ENCODE measurements at regions not wholly inside any gene's neighbourhood (a gene's known extent, or its start where the extent isn't known, plus 50 kb on each side); places are given as distances from the start of the nearest gene placed in this dataset.

DNA sequence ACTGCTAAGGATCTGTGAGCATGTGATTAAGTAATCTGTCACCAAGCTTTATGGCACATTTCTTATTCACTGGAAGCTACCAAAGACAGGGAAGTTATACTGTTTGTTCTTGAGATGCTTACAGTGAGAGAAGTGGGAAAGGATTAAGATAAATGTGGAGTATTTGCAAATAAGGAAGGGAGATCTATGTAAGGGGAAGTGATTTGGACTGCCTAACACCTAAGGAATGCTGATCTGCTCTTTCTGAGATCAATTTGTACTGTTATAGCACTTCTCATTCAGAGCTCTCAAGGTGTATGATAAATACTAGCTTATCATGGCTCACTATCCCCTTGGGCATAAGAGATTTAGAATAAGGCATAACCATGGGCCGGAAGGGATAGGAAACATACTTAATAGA is 80.0 kb upstream of the NTRK2 start:
- DNase-seq (ENCODE audit: low read depth): no peak

GRCh38 chr9:84590706-84591105 is 78.8 kb upstream of the NTRK2 start:
- no peak for DNase-seq (ENCODE audit: low read depth)

GRCh38 chr9:84592918-84593317 is 76.6 kb upstream of the NTRK2 start:
- DNase-seq (ENCODE audit: low read depth): no peak

GRCh38 chr9:84593352-84593751 is 76.2 kb upstream of the NTRK2 start:
- no peak for DNase-seq (ENCODE audit: low read depth)

DNA sequence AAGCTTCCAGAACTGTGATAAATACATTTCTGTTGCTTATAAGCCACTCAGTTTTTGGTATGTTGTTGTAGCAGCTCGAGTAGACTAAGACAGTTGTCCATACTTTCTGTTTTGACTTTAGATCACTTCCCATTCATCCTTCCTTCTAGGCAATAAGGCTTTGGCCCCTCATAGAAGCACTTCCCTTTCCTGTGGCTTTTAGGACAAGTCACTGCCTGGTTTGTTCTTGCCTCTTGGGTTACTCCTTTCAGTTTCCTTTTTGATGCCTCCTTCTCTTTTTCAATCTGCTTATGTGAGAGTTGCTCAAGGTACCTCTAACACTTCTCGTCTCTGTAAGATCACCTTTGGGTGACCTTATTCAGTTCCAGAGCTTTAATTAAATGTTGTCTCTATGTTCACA is 72.4 kb upstream of the NTRK2 start:
- DNase-seq (ENCODE audit: low read depth): no peak

DNA sequence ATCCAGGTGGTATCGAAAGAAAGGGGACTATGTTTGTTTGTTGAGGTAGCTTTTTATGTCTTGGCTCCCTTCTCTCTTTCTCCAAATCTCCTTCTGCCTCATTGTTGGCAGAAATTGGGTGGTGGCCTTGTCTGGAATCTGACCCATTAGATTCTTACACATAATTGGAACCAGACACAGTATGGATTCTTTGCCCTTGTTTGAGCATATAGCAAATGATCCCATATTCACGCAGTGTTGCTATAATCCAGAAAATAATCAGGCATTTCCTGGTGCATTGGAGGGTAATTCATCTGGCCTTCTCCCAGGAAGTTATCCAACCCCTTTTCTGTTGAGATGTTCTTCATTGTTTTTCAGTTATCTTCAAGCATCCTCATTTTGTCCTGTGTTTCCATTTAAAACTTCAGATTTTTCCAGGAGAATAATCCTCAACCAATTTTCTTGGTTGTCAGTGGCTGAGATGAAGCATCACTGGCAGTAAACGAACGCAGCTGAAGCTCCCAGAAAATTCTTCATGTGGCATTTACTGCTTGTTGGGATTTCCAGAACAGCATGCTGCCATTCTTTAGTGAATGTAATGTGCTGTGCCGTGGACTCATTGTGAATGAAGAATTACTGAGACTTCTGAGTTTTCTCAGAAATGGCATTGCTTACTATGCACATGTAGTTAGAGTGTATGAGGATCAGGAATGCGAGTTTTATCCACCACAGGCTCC is 70.5 kb upstream of the NTRK2 start:
- DNase-seq (ENCODE audit: low read depth): no peak

- DNase-seq (ENCODE audit: low read depth): no peak
Observed at GRCh38 chr9:84600739-84601138, 68.8 kb upstream of the NTRK2 start.

DNA sequence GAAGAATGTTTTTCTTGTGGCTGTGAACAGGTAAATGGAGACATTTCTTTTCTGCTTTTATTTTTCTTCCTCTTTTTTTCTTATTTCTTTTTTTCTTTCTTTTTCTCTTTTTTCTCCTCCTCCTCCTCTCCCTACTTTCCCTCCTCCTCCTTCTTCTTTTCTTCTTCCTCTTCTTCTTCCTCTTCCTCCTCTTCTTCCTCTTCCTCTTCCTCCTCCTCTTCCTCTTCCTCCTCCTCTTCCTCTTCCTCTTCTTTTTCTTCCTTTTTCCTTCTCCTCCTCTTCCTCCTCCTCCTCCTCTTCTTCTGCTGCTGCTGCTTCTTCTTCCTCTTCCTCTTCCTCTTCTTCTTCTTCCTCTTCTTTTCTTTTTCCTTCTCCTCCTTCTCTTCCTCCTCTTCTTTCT is 65.3 kb upstream of the NTRK2 start:
- no peak for DNase-seq (ENCODE audit: low read depth)

GRCh38 chr9:84609779-84610178 is 59.8 kb upstream of the NTRK2 start:
- DNase-seq (ENCODE audit: low read depth): no peak

DNA sequence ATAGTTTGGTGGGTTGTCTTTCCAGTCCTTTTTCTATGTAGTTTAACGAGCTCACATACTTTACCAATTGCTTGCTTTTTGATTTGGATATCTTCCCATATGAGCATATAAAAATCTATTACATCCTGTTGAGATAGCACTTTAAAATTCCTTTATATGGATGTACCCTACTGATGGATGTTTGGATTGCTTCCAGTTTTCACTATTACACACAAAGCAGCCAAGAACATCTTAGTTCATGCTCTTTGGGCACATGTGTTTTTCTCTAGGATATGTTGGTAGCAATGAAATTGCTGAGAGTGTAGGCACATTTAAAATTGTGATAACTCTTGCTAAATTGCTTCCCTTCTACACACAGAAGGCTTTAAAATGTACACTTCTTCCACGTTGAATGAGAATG is 56.1 kb upstream of the NTRK2 start:
- DNase-seq (ENCODE audit: low read depth): no peak

DNA sequence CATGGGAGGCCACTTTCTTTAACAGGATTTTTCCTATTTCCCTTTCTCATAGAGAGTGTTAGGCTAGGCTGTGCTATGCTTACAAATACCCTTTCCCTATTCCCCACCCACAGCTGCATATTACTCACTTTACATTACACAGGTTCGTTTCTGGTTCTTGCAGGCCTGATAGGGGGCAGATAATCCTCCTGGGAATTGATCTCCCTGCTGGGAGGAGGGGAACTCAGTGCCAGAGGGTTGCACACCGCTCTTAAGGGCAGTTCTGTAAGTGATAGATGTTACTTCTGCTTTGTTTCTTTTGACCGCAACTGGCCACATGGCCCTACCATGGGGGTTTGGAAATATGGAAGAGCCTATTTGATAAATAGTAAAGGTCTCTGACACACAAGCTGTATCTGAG is 54.0 kb upstream of the NTRK2 start:
- DNase-seq (ENCODE audit: low read depth): no peak

DNA sequence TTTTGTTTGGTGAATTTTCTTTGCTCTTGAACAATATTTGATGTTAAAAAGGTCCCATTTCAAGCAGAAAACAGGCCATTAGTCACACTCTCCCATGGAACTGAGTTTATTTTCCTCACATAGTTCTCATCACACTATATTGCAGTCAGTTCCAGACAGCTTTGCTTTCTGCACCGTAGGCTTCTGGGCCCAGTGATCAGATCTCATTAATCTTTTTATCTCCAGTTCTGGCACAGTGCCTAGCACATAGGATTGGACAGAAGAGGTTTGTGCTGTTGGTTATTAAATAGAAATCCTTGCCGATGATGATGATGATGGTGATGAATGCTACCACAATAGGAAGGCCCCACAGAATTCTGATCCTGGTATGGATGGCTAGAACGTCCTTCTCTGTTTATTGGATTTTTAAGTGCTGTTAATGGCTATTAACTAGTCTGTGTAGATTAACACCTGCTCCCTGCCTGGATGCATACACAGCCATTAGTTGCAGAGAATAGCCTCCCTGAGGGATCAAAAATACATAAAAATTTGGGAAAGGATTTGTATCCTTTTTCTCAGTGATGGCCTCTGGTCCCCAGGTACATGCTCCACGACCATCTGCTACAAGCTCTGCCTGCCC is 52.0 kb upstream of the NTRK2 start:
- no peak for DNase-seq (ENCODE audit: low read depth)
